OCI-LY1 (cell line): ENCODE measurements at regions not wholly inside any gene's neighbourhood (a gene's known extent, or its start where the extent isn't known, plus 50 kb on each side); places are given as distances from the start of the nearest gene placed in this dataset.

Experiments
- H2AFZ ChIP-seq: fragments of 200-600 bp; sonication (generic), shearing (Covaris generic); 2 replicates; pipeline ENCODE4 v1.6.0; 2014; ENCODE audit warnings: antibody characterized with exemption, mild to moderate bottlenecking, low read length
- H3F3A ChIP-seq: fragments of 200-600 bp; sonication (generic), shearing (Covaris generic); 2 replicates; pipeline ENCODE4 v1.6.0; 2014; ENCODE audit warnings: mild to moderate bottlenecking, antibody characterized with exemption, low read length, moderate library complexity; ENCODE audit not compliant: insufficient read depth
- H3K27ac ChIP-seq: fragments of 200-600 bp; sonication (generic); 2 replicates; pipeline ENCODE4 v1.5.1; 2014; ENCODE audit warnings: low read length, mixed run types, mild to moderate bottlenecking, low read depth; ENCODE audit not compliant: poor library complexity, severe bottlenecking
- H3K27me3 ChIP-seq: fragments of 200-600 bp; sonication (generic); 2 replicates; pipeline ENCODE4 v1.6.0; 2014; ENCODE audit warnings: antibody characterized with exemption, mild to moderate bottlenecking, low read length, moderate library complexity; ENCODE audit not compliant: insufficient read depth
- H3K36me3 ChIP-seq: fragments of 200-600 bp; sonication (generic); 2 replicates; pipeline ENCODE4 v1.6.1; 2014; ENCODE audit warnings: mild to moderate bottlenecking, antibody characterized with exemption, low read length, moderate library complexity, mixed read lengths; ENCODE audit not compliant: insufficient read depth
- H3K4me1 ChIP-seq: fragments of 200-600 bp; sonication (generic); 2 replicates; pipeline ENCODE4 v1.5.1; 2014; ENCODE audit warnings: mild to moderate bottlenecking, low read length, moderate library complexity; ENCODE audit not compliant: insufficient read depth, severe bottlenecking
- H3K4me2 ChIP-seq: fragments of 200-600 bp; sonication (generic), shearing (Covaris generic); 2 replicates; pipeline ENCODE4 v1.6.1; 2014; ENCODE audit warnings: low read length
- H3K4me3 ChIP-seq: fragments of 200-600 bp; sonication (generic); 2 replicates; pipeline ENCODE4 v1.5.1; 2014; ENCODE audit warnings: low read length, low read depth, mild to moderate bottlenecking, mixed read lengths; ENCODE audit not compliant: poor library complexity, severe bottlenecking
- H3K79me2 ChIP-seq: fragments of 200-600 bp; shearing (Covaris generic); 2 replicates; pipeline ENCODE4 v1.6.1; 2016; ENCODE audit warnings: mixed run types, low read length, mixed read lengths; ENCODE audit not compliant: insufficient read depth
- H3K9ac ChIP-seq: fragments of 200-600 bp; sonication (generic), shearing (Covaris generic); 2 replicates; pipeline ENCODE4 v1.6.1; 2014; ENCODE audit warnings: mild to moderate bottlenecking, low read length, mixed read lengths
- H3K9me2 ChIP-seq: fragments of 200-600 bp; sonication (generic), shearing (Covaris generic); 2 replicates; pipeline ENCODE4 v1.6.1; 2014; ENCODE audit warnings: low read depth, mild to moderate bottlenecking, low read length, mixed read lengths
- H3K9me3 ChIP-seq: fragments of 200-600 bp; shearing (Covaris generic); 2 replicates; pipeline ENCODE4 v1.6.1; 2014; ENCODE audit warnings: low read length, mixed read lengths
- H4K20me1 ChIP-seq: fragments of 200-600 bp; sonication (generic), shearing (Covaris generic); 2 replicates; pipeline ENCODE4 v1.6.0; 2016; ENCODE audit warnings: mild to moderate bottlenecking, low read length; ENCODE audit not compliant: insufficient read depth
- CTCF ChIP-seq: fragments of 200-600 bp; sonication (generic), shearing (Covaris generic); IDR thresholded peaks from 2 replicates; pipeline ENCODE4 v1.5.1; 2017; ENCODE audit warnings: mild to moderate bottlenecking, antibody characterized with exemption, low read length, moderate library complexity, mixed read lengths
- EZH2 ChIP-seq: fragments of 200-600 bp; sonication (generic), shearing (Covaris generic); IDR thresholded peaks from 2 replicates; pipeline ENCODE4 v1.8.0; 2017; ENCODE audit warnings: borderline replicate concordance, mixed run types, mild to moderate bottlenecking, antibody characterized with exemption, low read length, moderate library complexity, mixed read lengths

GRCh38 chr13:58906329-58907007 lies 1257.3 kb downstream of the DIAPH3 start:
- Histone ChIP-seq H3K36me3 (no peaks in the 10 kb centered on the region), H3K4me2 (no peak overlapping the region), H3K4me1 (no peaks in the 10 kb centered on the region), H3K27ac (no peak overlapping the region), H3K9me2 (no peaks in the 10 kb centered on the region), H3F3A (no peaks in the 10 kb centered on the region), H3K9me3 (no peaks in the 10 kb centered on the region), H3K27me3 (no peaks in the 10 kb centered on the region), H3K79me2 (no peaks in the 10 kb centered on the region), H2AFZ (no peak overlapping the region), H3K9ac (no peak overlapping the region), H3K4me3 (no peak overlapping the region), H4K20me1 (no peaks in the 10 kb centered on the region)
- TF ChIP-seq EZH2: no peak
- no peak for TF ChIP-seq CTCF

GRCh38 chr13:58907347-58907746 lies 1256.4 kb downstream of the DIAPH3 start:
- Histone ChIP-seq H3K79me2 (no peaks in the 10 kb centered on the region), H3K27ac (no peak overlapping the region), H3K36me3 (no peaks in the 10 kb centered on the region), H3K4me3 (no peak overlapping the region), H4K20me1 (no peaks in the 10 kb centered on the region), H2AFZ (no peak overlapping the region), H3F3A (no peaks in the 10 kb centered on the region), H3K4me2 (no peak overlapping the region), H3K9ac (no peak overlapping the region), H3K9me2 (no peaks in the 10 kb centered on the region), H3K27me3 (no peaks in the 10 kb centered on the region), H3K4me1 (no peaks in the 10 kb centered on the region), H3K9me3 (no peaks in the 10 kb centered on the region)
- TF ChIP-seq CTCF: no peak
- no peak for TF ChIP-seq EZH2

- Histone ChIP-seq H3F3A (no peaks in the 10 kb centered on the region), H2AFZ (no peak overlapping the region), H3K79me2 (no peaks in the 10 kb centered on the region), H3K9me3 (no peaks in the 10 kb centered on the region), H3K4me1 (no peaks in the 10 kb centered on the region), H3K4me3 (no peak overlapping the region), H3K27ac (no peak overlapping the region), H3K4me2 (no peak overlapping the region), H4K20me1 (no peaks in the 10 kb centered on the region), H3K9me2 (no peaks in the 10 kb centered on the region), H3K9ac (no peak overlapping the region), H3K36me3 (no peaks in the 10 kb centered on the region), H3K27me3 (no peaks in the 10 kb centered on the region)
- TF ChIP-seq CTCF (no peak), EZH2 (no peak)
These were observed 1255.6 kb downstream of the DIAPH3 start for GRCh38 chr13:58908019-58908679.
